GM21381 (cell line): ENCODE measurements at regions not wholly inside any gene's neighbourhood (a gene's known extent, or its start where the extent isn't known, plus 50 kb on each side); places are given as distances from the start of the nearest gene placed in this dataset.

ENCODE experiments used
- ATAC-seq: cut with Tn5 transposase; IDR thresholded peaks from one replicate; pipeline ENCODE4 v1.9.1; 2021; ENCODE audit warnings: mild to moderate bottlenecking, moderate library complexity; ENCODE audit not compliant: unreplicated experiment

DNA sequence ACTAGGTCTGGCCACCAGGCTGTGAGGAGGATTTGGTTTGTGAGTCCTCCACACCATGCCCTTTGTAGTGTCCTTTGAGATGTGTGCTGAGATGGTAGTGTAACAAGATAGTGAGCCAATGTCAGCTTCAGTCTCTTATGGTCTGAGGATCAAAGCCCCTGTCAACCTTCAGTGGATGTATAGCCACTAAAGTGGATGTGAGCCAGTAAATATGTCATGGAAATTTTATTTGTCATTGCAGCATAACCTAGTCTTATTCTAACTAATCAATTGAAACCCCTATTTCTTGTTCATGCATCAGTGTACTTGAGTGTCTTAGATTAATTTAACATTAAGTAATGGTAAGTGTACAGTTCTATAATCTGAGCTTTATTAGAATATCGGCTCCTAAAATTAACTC is 51.0 kb upstream of the WAC start:
- ATAC-seq, result no peak
